GM18511 (cell line): ENCODE measurements at regions not wholly inside any gene's neighbourhood (a gene's known extent, or its start where the extent isn't known, plus 50 kb on each side); places are given as distances from the start of the nearest gene placed in this dataset.
"Not testable (repeated sequence)": the region's sequence is repeated elsewhere in the genome, so short reads cannot be mapped to it uniquely, and the experiment has no call there.

Source experiments
- ATAC-seq: cut with Tn5 transposase; IDR thresholded peaks from one replicate; pipeline ENCODE4 v1.9.1; 2021; ENCODE audit warnings: mild to moderate bottlenecking, moderate library complexity; ENCODE audit not compliant: unreplicated experiment

DNA sequence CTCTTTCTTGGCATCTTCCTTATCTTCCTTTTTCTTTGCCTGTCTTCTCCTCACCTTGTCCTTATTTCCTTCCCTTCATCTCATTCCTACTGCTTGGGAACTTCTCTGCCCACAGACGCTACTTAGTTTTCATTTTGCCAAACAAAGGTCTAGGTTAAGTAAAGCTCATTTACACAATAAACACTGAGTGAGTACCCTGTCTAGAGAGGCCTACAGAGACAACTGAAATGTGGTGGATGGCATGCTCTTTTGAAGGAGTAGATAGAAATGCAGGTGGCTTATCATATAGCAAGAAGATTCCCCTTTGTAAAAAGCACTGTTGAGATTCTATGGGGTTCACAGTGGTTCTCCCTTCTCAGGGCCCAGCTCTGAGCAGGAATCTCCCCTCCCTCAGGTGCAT lies 319.0 kb downstream of the CNTN3 start:
- no peak for ATAC-seq

DNA sequence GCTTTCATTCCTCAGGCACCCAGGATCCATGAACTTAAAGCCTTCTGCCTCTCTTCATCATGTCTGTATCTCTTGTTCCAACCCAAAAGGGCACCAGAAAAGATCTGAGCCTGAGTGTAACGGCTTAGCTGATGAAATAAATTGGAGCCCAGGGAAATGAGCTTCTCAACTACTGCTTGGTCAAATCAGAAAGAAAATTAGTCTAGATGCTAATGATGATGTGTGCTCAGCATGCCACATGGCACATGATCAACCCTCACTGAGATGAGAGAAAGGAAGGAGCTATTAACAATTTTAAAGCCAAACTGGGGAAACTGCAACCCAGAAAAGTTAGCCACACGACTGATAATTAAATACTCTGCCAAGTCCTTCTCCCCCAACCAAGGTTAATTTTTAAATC lies 325.7 kb downstream of the CNTN3 start:
- no peak for ATAC-seq

DNA sequence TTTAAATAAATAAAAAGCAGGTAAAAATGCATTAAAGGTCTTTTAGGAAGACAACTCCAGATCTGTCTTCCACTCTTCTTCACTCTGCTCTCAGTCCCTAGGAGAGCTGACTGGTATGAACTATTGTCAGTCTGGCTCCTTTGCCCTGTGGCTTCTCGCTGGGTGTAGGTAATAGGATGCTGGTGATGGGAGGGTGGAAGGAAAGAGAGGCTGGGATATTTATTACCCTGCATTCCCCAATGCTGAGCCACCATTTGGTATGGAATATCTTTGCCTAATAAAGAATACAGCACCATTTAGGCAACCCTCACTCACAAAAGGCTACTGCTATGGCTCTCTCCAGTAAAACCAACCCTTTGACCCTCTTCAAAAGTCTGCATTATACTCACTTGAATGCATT lies 326.9 kb downstream of the CNTN3 start:
- ATAC-seq = no peak

DNA sequence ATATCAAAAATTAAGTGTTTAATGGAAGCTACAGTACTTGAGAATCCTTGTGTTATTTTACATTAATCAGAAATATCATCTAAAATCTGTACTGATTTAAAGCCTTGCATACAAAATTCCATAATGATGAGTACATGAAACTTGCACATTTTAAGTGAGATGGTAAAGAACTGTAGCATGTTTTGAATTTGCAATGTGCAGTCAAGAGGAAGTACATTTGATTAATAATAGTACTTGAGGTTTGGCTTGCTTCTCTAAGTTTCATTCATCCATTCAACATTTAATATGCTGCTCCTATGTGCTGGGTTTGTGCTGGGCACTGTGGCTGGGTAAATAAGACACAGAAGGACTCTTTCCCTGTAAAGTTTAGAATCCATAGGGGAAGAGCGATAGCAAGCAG lies 332.3 kb downstream of the CNTN3 start:
- ATAC-seq = no peak

DNA sequence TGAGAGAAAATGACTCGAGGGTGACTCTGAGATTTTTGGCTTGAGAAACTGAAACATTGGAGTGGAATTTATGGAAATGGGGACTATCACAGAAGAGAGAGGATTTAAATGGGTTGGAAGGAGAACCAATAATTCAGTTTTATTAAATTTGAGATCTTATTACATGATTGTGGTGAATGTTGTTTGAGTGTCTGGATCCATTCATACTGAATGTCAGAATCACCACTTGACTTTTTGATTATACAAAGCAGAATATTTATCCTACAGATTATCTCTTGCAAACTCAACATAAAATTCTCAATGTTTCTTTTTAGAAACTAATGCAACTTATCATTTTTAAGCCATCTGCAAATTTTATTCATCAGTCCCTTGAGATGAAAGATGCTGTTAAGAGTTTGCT lies 332.8 kb downstream of the CNTN3 start:
- ATAC-seq = no peak

DNA sequence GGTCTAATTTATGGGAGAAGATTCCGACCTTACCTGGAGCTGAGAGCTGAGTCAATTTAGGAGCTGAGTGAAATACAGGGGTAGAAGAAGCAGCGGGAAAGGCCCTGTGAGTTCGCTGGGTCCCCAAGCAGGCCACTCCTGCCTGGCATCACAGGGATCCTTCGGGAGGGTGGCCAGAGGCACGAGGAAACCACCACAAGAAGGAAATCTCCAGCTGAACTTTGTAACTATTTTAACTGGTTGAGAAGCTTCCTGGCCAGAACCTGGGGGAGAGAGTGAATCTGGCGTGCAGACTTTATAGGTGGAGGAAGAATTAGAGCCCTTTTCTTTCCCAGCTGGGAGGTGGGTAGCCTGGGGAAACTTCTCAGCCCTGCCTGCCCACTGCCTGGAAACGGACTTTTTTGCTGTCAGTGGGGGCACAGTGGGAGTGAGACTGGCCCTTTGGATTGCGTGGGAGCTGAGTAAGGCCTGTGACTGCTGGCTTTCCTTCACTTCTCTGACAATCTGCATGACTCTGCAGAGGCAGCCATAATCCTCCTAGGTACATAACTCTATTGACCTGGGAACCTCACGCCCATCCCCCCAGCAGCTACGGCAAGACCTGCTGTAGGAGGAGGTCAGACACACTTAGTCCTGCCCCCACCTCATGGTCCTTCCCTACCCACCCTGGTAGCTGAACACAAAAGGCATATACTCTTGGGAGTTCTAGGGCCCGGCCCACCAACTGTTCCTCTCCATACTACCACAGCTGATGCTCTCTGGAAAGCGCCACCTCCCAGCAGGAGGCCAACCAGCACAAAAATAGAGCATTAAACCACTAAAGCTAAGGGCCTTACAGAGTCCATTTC lies 340.7 kb downstream of the CNTN3 start:
- no peak for ATAC-seq

DNA sequence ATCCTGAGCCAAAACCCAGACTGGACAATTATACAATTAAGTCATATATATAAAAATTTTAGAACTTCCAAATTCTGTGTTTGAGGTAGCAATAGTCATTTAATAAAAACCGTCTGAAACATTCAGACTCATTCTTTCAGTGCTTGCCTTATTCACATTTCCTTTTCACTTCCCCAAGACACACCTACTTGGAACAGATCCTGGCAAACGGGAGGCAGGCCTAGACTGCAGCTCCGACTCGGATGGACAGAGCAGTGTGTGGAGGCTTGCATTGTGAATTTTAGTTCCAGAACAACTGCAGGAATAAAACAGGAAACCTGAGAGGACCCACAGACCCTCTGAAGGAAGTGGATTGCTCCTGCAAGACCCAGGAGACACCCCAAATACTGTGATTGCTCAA lies 341.4 kb downstream of the CNTN3 start:
- ATAC-seq = no peak

DNA sequence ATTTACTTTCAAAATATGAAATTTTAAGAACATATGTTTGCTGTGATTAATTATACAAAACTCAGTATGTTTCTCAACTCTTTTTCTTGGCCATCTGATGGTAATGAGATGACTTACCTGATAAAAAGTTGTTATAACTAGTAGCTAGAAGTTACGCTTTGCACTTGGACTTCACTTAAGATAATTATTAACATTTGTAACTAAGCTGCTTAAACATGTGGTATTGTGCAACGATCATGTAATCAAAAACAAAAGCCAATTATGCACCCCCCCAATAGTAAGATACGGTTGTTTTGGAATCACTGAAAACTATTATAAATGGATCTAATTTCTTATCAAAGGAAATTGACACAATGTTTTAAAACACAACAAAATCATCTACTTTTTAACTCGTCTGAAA lies 342.9 kb downstream of the CNTN3 start:
- no peak for ATAC-seq

DNA sequence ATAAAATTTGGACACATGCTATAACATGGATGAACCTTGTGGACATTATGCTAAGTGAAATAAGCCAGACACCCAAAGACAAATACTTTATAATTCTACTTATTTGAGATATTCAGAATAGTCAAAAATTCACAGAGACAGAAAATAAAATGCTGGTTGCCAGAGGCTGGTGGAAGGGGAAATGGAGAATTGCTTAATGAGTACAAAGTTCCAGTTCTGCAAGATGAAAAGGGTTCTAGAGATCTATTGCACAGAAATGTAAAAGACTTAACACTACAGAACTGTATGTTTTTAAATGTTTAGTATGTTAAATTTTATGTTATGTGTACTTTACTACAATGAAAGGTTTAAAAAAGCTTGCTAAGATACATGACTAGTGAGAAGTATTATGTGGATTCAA lies 344.8 kb downstream of the CNTN3 start:
- ATAC-seq = no peak

DNA sequence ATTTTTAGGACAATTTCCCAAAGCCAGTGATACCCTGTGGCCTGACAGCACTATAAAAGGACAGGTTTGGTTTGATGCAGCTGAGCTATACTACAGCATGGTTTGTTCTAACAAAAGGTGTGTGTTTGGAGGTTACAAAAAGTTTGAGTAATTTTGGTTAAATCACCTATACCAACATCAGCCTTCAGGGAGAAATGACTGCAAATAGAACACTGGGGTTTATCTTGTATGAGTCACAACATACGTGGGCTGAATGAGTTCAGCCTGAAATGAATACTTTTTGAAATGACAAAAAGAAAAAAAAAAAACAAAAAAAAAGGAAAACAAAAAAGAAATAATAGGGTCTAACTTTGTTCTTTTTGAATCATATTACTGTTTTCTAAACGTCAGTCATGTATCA lies 345.7 kb downstream of the CNTN3 start:
- no peak for ATAC-seq

DNA sequence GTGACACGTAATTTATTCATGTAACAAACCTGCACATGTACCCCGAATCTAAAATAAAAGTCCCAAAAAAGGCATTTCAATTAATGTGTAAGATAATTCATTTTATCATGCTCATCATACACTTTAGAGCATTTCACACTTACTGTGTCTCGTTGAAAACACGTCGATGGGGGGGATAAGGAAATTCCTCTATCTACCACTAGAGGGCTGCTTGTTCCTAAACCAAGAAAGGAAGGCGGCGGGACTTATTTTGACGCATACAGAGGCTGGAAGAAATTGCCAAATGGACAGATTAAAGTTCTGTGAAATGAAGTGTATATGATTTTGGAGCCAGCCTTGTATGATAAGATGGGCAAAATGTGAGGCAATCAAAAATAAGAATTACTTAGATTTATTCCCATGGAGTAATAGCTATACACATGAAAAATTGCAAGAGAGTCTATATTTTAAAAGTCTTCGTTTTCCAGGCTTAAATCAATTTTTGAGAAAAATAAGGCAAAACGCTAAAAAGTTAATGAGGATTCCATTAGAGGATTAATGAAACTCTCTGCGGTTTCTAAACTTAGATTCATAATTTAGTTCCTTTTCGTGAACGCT lies 346.8 kb downstream of the CNTN3 start:
- peak; percentile 80 for ATAC-seq

DNA sequence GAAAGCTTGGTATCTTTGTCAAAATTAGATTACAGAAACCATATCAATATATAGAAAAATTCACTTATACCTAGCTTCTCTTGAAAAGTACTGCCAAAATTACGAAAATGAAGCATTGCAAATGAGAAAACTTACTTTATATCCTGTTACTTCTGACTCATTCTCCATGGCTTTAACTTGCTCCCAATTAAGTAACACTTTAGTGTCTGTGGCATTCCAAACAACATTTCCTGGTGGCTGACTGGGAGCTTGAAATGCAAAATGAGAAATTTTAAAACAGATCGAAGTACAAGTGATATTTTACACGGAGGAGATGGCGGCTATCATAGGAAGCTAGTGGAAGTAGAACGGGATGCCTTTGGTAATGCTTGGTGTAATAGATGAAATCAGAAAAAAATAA lies 347.3 kb downstream of the CNTN3 start:
- no peak for ATAC-seq

DNA sequence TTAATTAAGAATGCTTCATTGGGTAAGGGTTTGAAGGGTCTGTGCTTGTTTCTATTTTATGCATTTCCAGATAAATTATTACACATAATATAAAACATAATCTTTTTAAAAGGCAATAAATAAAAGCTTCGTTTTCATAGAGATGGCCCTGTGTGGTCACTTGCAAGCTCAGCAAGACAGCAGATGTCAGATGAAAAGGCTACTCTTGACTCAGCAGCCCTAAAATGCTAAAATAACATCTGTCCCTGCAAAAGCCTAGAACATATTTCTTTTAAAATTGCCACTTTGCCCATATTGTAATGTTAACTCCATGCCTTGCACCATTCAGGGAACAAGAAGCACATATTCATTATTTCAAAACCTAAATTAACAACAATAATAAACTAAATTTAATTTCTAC lies 349.4 kb downstream of the CNTN3 start:
- ATAC-seq = no peak

DNA sequence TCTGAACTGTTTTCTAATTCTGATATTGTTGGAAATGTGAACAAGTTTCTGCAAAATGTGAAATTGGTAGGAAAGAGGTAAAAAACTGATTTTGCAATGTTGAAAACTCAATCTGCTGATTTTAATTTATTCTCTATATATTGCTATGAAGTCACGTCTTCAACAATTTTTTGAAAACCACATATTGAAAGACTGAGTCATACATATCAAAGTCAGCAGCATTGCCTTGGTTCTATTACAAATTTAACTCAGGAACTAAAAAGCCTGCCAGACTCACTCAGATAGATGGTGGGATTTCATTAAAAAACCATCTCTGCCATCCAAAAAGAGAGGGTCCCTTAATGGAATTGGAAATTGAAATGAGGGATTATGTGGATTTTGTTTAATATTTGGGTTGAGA lies 351.4 kb downstream of the CNTN3 start:
- no peak for ATAC-seq

DNA sequence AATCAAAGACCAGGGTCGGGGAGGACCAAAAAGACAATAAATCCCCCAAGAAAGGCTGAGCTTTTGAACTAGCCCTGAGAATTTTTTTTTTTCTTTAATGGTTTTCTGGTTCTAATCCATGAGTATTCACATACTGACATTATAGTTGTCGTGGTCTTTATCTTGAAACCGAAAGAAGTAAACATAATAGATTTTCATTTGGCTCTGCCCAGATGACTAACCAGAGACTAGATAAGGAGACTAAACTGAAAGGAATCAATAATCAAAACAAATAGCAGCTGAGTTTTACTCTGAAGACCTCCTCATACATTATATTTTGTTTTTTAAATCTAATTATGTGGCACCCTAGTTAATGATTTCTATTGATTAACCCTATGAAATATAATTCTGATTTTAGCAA lies 381.4 kb downstream of the CNTN3 start:
- no peak for ATAC-seq

DNA sequence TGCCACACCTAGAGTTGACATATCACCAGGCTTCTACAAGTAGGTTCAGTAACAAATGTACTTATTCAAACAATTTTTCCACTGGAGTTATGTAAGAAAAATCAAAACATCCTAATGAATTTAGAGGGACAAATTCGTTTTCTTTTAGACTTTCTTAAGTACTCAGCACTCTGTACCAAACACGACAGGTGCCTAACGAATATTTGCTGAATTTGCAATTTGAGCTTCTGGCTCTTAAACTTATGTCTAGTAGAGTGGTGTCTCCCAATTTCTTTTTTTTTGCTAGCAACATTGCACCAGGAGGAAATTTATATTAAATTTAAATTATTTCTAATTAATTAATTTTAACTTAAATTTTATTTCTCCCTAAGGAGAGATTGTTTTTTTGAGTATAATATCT lies 397.0 kb downstream of the CNTN3 start:
- ATAC-seq = no peak

DNA sequence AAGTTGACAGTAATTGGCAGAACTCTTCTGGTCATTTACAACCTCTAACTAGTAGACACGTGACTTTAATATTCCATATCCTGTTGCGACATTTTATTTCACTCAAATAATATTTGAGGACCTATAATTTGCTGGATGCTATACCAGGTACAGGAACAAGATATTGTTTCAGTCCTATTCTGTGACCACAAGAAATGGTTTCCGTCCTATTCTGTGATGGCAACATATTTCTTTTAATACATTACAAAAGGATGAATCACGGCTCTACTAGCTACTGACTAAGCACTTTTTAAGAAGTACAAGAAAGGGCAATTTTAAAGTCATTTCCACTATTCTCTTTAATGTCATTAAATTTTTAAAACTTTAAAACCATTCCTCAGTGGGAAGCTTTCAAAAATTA lies 400.2 kb downstream of the CNTN3 start:
- ATAC-seq = no peak

DNA sequence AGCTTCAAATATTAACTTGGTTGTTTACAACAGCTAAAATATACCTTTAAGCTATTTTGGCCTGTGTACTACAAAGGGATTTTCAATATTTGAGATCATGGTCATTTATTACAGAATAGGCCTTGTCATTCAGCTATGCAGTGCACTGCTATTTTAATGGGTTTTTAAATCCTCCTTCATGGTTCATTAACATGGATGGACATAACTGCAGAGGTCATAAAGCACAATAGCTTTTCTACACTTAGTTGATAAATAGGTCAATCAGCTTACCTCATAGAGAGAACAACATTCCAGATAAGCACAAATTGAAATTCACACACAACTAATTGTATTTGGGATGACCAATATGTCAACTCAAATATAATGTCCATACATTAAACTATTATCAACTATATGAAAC lies 403.7 kb downstream of the CNTN3 start:
- no peak for ATAC-seq

DNA sequence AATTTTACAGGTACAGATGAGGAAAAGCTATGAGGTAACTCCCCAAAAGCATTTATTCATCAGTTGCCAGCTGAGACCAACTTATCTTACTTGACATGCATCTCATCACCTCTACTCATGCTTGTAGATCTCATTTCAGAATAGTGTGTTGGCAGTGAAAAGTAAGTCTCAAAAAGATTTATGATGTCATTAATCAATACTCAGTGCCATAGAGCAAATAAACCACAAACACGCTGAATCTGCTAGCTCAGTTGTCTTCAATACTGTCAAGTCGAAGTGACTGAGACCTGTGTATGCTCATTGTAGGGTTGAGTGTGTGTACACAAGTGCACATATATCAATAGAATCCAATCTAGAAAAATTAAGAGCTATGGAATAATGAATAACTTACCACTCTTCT lies 413.5 kb downstream of the CNTN3 start:
- ATAC-seq = no peak

DNA sequence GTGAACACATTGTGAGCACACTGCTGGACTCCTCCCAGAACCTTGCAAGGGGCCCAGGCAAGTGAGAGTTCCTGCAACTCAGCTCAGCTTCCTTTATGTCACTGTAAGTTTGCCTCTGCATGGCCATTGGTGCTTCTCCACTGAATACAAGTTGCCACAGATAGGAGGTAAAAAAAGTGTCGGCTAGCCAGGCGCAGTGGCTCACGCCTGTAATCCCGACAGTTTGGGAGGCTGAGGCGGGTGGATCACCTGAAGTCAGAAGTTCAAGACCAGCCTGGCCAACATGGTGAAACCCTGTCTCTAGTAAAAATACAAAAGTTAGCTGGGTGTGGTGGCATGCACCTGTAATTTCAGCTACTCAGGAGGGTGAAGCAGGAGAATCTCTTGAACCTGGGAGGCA lies 435.8 kb downstream of the CNTN3 start:
- ATAC-seq = not testable (repeated sequence)

DNA sequence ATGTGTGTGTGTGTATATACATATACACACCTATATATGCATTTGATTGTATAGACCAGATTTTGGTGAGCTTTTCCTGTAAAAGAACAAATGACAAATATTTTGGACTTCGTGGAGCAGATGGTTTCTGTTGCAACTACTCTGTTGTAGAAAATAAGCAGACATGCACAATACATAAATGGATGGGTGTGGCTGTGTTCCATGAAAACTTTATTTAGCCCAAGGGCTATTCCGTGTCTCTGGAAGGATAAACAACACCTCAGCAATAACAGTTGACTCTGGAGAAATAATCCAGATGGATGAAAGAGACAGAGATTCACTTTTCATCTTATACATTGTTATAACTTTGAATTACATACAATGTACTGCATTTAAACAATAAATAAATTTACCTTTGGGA lies 441.4 kb downstream of the CNTN3 start:
- no peak for ATAC-seq

DNA sequence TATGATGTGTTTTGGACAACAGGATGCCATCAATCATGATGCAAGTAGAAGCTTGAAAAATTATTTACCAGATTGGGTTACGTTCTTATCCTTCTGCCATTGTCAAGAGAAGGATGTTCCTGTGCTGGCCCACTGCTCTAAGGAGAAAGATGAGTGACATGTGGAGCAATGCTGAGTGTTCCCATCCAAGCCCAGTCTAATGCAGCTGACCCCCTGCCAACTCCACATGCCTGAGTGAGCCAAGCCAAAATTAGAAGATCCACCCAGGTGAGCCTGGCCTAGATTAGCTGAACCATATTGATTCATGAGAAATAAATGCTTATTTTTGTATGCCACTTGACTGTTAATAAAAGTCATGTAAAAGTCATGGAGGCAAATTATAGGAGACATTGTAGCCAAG lies 446.5 kb downstream of the CNTN3 start:
- no peak for ATAC-seq

DNA sequence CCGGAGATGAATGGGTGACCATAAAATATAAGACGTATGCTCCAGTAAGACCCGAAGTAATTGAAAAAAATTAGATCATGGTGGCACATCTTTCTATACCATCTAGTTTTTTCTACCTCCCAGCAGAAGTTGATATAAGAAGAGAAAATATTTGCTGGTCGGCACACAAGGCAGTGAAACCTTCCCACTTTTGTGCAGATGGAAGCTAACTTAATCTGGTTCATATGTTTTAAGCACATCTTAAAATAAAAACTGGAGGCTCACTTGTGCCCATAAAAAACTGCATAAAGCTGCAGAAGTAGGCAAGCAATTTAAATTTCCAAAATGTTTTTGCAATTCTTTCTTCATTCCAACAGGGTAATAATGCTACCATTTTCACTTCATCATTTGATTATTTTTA lies 449.2 kb downstream of the CNTN3 start:
- ATAC-seq = no peak
